ENCODE measurements at regions not wholly inside any gene's neighbourhood (a gene's known extent, or its start where the extent isn't known, plus 50 kb on each side); places are given as distances from the start of the nearest gene placed in this dataset.
"Not testable (repeated sequence)": the region's sequence is repeated elsewhere in the genome, so short reads cannot be mapped to it uniquely, and the experiment has no call there.

DNA sequence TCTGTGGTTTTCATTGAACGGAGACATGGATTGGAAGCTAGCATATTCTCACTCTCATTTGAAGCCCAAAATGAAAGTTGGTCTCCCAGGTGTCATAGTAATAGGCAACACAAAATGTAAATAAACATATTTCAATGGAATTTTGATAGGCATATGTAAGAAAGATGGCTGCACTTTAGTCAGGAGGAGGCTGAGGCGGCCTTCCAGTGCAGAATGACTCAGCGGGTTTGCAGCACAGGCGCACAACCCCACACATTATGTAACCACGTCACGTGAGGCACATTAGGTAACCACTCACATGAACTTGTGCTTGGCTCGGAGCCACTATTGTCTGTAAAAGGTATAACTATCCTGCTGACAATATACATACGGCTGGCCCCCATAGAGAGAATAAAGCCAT, 381.7 kb downstream of the GPAT3 start:
- intact Hi-C loops (cut with DNase I): no loop called here
- Histone ChIP-seq H3K4me1 (replicated peaks in 1 of 2) (no peaks in the 10 kb centered on the region), H3K27ac (no peak overlapping the region), H3K9me3 (replicated peaks in 1 of 3) (no peaks in the 10 kb centered on the region), H3K27me3 (no peaks in the 10 kb centered on the region), H3K36me3 (replicated peaks in 1 of 2) (no peaks in the 10 kb centered on the region), H3K4me3 (no peak overlapping the region)
- no peak for DNase-seq
- whole genome bisulfite sequencing, 4 donors: 73 to 85% (median 79%) methylated on average over 8 of the region's 8 CpGs
- no peak for TF ChIP-seq POLR2A (IDR thresholded peaks at IDR 0.05)
- TF ChIP-seq, protein P1, sequence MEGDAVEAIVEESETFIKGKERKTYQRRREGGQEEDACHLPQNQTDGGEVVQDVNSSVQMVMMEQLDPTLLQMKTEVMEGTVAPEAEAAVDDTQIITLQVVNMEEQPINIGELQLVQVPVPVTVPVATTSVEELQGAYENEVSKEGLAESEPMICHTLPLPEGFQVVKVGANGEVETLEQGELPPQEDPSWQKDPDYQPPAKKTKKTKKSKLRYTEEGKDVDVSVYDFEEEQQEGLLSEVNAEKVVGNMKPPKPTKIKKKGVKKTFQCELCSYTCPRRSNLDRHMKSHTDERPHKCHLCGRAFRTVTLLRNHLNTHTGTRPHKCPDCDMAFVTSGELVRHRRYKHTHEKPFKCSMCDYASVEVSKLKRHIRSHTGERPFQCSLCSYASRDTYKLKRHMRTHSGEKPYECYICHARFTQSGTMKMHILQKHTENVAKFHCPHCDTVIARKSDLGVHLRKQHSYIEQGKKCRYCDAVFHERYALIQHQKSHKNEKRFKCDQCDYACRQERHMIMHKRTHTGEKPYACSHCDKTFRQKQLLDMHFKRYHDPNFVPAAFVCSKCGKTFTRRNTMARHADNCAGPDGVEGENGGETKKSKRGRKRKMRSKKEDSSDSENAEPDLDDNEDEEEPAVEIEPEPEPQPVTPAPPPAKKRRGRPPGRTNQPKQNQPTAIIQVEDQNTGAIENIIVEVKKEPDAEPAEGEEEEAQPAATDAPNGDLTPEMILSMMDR (IDR thresholded peaks at IDR 0.05): no peak

DNA sequence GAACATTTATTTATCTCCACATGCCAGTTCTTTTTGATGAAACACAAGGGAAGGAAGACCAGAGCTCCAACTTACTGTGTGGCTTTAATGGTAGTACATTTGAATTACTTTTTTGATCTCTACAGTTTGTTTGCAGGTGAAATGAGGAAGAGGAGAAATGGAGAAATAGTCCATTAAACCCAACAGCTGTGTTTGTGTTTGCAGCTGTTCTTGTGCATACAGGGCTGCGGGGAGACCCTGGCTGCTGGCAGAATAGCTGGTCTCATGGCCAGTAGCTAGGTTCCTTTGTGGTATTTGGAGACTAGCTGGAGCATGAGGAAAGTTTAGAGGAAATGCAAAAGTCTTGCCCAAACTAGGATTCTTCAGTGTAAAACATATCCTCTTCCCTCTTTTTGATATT, 374.8 kb downstream of the GPAT3 start:
- Histone ChIP-seq H3K27ac (no peak overlapping the region), H3K36me3 (replicated peaks in 1 of 2) (no peaks in the 10 kb centered on the region), H3K4me1 (replicated peaks in 1 of 2) (no peaks in the 10 kb centered on the region), H3K9me3 (replicated peaks in 1 of 3) (no peaks in the 10 kb centered on the region), H3K27me3 (no peaks in the 10 kb centered on the region), H3K4me3 (no peak overlapping the region)
- TF ChIP-seq, protein P1 (IDR thresholded peaks at IDR 0.05): no peak
- TF ChIP-seq POLR2A (IDR thresholded peaks at IDR 0.05): no peak
- intact Hi-C loops (cut with DNase I): no loop called here
- DNase-seq: no peak
- 69 to 83% (median 73%) methylated on average over 1 of the region's 1 CpG for WGBS, 4 donors

DNA sequence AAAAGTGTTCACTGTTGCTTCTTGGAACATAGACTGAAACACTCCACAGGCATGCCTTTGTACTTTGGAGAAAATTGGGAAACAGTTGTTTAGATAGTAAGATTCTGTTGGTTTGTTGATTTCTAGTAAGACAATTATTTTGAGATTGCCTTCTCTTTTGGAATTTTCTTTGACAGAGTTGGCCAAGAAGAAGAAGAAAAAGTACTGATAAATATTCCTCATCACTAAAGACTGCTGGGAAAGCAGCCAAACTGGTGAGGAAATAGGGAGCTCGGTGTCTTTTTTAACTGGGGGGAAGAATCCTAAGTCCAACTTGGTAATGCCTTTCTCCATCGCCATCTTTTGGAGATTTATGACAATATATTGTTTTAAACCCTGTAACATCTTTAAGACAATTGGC, 370.7 kb downstream of the GPAT3 start:
- DNase-seq: no peak
- H3K4me1 ChIP-seq (replicated peaks in 1 of 2): no peaks in the 10 kb centered on the region
- TF ChIP-seq, protein P1 (IDR thresholded peaks at IDR 0.05): no peak
- no peak for TF ChIP-seq POLR2A (IDR thresholded peaks at IDR 0.05)
- no peak overlapping the region for H3K4me3 ChIP-seq
- H3K27ac ChIP-seq: no peak overlapping the region
- H3K9me3 ChIP-seq (replicated peaks in 1 of 3): no peaks in the 10 kb centered on the region
- H3K36me3 ChIP-seq (replicated peaks in 1 of 2): no peaks in the 10 kb centered on the region
- intact Hi-C loops (cut with DNase I): no loop called here
- H3K27me3 ChIP-seq: no peaks in the 10 kb centered on the region
- WGBS, 4 donors: 51 to 70% (median 57%) methylated on average over 2 of the region's 2 CpGs

DNA sequence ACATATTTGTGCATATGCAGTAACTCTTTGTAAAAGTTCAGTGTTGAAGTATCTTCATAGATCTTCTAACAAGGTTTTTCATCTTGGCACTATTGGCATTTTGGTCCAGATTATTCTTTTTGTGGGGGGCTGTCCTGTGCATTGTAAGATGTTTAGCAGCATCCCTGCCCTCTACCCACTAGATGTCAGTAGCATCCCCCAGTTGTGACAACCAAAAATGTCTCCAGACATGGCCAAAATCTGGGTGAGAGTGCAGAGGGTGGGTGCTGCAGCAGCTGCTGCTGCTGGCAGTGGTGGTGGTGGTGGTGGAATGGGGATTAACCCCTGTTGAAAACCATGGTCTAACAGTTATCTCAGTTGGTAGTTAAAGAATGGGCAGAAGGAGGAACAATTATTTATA, 370.0 kb downstream of the GPAT3 start:
- H3K36me3 ChIP-seq (replicated peaks in 1 of 2): no peaks in the 10 kb centered on the region
- H3K27me3 ChIP-seq: no peaks in the 10 kb centered on the region
- H3K4me1 ChIP-seq (replicated peaks in 1 of 2): no peaks in the 10 kb centered on the region
- H3K4me3 ChIP-seq: no peak overlapping the region
- DNase-seq: no peak
- TF ChIP-seq, protein P1 (IDR thresholded peaks at IDR 0.05): no peak
- TF ChIP-seq POLR2A (IDR thresholded peaks at IDR 0.05): no peak
- H3K9me3 ChIP-seq (replicated peaks in 1 of 3): no peaks in the 10 kb centered on the region
- H3K27ac ChIP-seq: no peak overlapping the region
- intact Hi-C loops (cut with DNase I): no loop called here

DNA sequence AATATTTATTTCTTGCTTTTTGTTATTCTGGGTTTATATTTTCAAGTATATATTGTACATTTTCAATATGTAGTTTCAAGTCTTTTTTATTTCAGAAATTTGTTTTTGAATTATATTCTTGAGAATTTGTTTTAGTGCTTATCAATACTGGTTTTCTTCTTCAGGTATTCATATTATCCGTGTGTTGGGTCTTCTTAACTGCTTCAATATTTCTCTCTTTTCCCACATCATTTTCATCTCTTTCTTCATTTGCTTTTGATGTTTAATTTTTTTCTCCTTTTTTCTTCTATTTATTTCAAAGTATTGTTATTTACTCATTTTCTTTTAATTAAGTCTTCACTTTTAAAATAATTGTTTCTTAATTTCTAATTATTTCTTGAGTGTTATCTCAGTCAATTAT, 367.8 kb downstream of the GPAT3 start:
- H3K4me3 ChIP-seq; H3K36me3 ChIP-seq (replicated peaks in 1 of 2); H3K27ac ChIP-seq; DNase-seq; H3K4me1 ChIP-seq (replicated peaks in 1 of 2); H3K27me3 ChIP-seq; intact Hi-C loops (cut with DNase I); H3K9me3 ChIP-seq (replicated peaks in 1 of 3): not testable (repeated sequence)
- WGBS, 4 donors: 0 to 90% (median 49%) methylated on average over 1 of the region's 1 CpG
